Erythroblast (primary cell): ENCODE measurements at regions not wholly inside any gene's neighbourhood (a gene's known extent, or its start where the extent isn't known, plus 50 kb on each side); places are given as distances from the start of the nearest gene placed in this dataset.

Experiments used
- DNase-seq, 2 experiments: peaks; one replicate each; lab custom pipeline; 2025; lab: John Stamatoyannopoulos, UW
- GATA1 ChIP-seq: IDR thresholded peaks from 2 replicates; pipeline ENCODE4 v1.6.1; 2011; ENCODE audit warnings: low read depth, mild to moderate bottlenecking, control low read depth, low read length, moderate library complexity
- POLR2A ChIP-seq: IDR thresholded peaks from 2 replicates; pipeline ENCODE4 v1.6.1; 2011; ENCODE audit warnings: mild to moderate bottlenecking, low read length

- no peak for TF ChIP-seq POLR2A
- no peak for TF ChIP-seq GATA1
- no peak for DNase-seq
Observed at GRCh38 chr1:239025223-239025622, 361.1 kb upstream of the CHRM3 start.

GRCh38 chr1:239023732-239024360 lies 362.5 kb upstream of the CHRM3 start:
- TF ChIP-seq POLR2A, result no peak
- DNase-seq, result no peak

GRCh38 chr1:239016337-239016736 lies 370.0 kb upstream of the CHRM3 start:
- TF ChIP-seq POLR2A (no peak), GATA1 (no peak)

GRCh38 chr1:239011382-239011781 lies 375.0 kb upstream of the CHRM3 start:
- DNase-seq, result no peak
- TF ChIP-seq GATA1 (no peak), POLR2A (no peak)

More at GRCh38 chr1:239016337-239016736, 370.0 kb upstream of the CHRM3 start:
- DNase-seq, result no peak

- DNase-seq, result no peak
- no peak for TF ChIP-seq GATA1
- no peak for TF ChIP-seq POLR2A
Observed at GRCh38 chr1:239008568-239008967, 377.8 kb upstream of the CHRM3 start.

- no peak for DNase-seq
Observed at GRCh38 chr1:239006276-239006675, 380.1 kb upstream of the CHRM3 start.

GRCh38 chr1:238999944-239000343 lies 386.4 kb upstream of the CHRM3 start:
- TF ChIP-seq GATA1 (no peak), POLR2A (no peak)
- DNase-seq, result no peak

More at GRCh38 chr1:239006276-239006675, 380.1 kb upstream of the CHRM3 start:
- TF ChIP-seq GATA1 (no peak), POLR2A (no peak)

GRCh38 chr1:238998577-238998976 lies 387.8 kb upstream of the CHRM3 start:
- TF ChIP-seq POLR2A, result no peak
- TF ChIP-seq GATA1, result no peak
- no peak for DNase-seq

- TF ChIP-seq GATA1 (no peak), POLR2A (no peak)
- no peak for DNase-seq
Observed at GRCh38 chr1:238991765-238992495, 394.4 kb upstream of the CHRM3 start.

GRCh38 chr1:238985312-238985711 lies 401.1 kb upstream of the CHRM3 start:
- DNase-seq, result no peak
- TF ChIP-seq GATA1 (no peak), POLR2A (no peak)

- DNase-seq, result no peak
- no peak for TF ChIP-seq POLR2A
- TF ChIP-seq GATA1, result no peak
Observed at GRCh38 chr1:238982736-238983135, 403.6 kb upstream of the CHRM3 start.

GRCh38 chr1:238981317-238981933 lies 404.9 kb upstream of the CHRM3 start:
- DNase-seq, result no peak
- no peak for TF ChIP-seq GATA1
- TF ChIP-seq POLR2A, result no peak

- no peak for DNase-seq
- no peak for TF ChIP-seq GATA1
- TF ChIP-seq POLR2A, result no peak
Observed at GRCh38 chr1:238980053-238980452, 406.3 kb upstream of the CHRM3 start.

GRCh38 chr1:238964631-238965030 lies 421.7 kb upstream of the CHRM3 start:
- DNase-seq, result no peak
- TF ChIP-seq POLR2A, result no peak
- TF ChIP-seq GATA1, result no peak
